Fibroblast of lung (primary cell): ENCODE measurements at regions not wholly inside any gene's neighbourhood (a gene's known extent, or its start where the extent isn't known, plus 50 kb on each side); places are given as distances from the start of the nearest gene placed in this dataset.

Source experiments
- CTCF ChIP-seq, 2 donors: IDR thresholded peaks in 1 of 2; conservative IDR thresholded peaks in 1 of 2; 1 replicate in 1 of 2; 2 replicates in 1 of 2; pipeline ENCODE4 v1.5.1; 2011 to 2012; ENCODE audit warnings: low read length in 2 of 2, control low read depth in 1 of 2, inconsistent platforms in 1 of 2, low read depth in 1 of 2, mild to moderate bottlenecking in 1 of 2
- EZH2 ChIP-seq: IDR thresholded peaks from 2 replicates; pipeline ENCODE4 v1.5.1; 2012; ENCODE audit warnings: low read length, control low read depth, mild to moderate bottlenecking; ENCODE audit errors: missing control alignments

GRCh38 chr12:4189721-4190120 lies 83.8 kb upstream of the CCND2 start:
- no peak for TF ChIP-seq CTCF (conservative IDR thresholded peaks at IDR 0.05 in 1 of 2, IDR thresholded peaks at IDR 0.05 in 1 of 2; ENCODE audit: low read depth in 1 of 2, low read length in 2 of 2)
- TF ChIP-seq EZH2 = no peak
